Peyer's patch (tissue), 4 donors: ENCODE measurements at regions not wholly inside any gene's neighbourhood (a gene's known extent, or its start where the extent isn't known, plus 50 kb on each side); places are given as distances from the start of the nearest gene placed in this dataset.

Experiments used
- CTCF ChIP-seq, 6 experiments: fragments of 450-650 bp in 4 of 6; fragments of 200-600 bp in 2 of 6; sonication (generic) in 1 of 6; IDR thresholded peaks; one replicate each; pipeline ENCODE4 v1.5.1; 2017 to 2019; ENCODE audit warnings: antibody characterized with exemption in 6 of 6, mild to moderate bottlenecking in 3 of 6, moderate library complexity in 1 of 6
- POLR2A ChIP-seq, 2 donors: fragments of 450-650 bp; IDR thresholded peaks; one replicate each; pipeline ENCODE4 v1.5.1; 2017; ENCODE audit warnings: antibody characterized with exemption in 2 of 2, mild to moderate bottlenecking in 2 of 2, moderate library complexity in 2 of 2

DNA sequence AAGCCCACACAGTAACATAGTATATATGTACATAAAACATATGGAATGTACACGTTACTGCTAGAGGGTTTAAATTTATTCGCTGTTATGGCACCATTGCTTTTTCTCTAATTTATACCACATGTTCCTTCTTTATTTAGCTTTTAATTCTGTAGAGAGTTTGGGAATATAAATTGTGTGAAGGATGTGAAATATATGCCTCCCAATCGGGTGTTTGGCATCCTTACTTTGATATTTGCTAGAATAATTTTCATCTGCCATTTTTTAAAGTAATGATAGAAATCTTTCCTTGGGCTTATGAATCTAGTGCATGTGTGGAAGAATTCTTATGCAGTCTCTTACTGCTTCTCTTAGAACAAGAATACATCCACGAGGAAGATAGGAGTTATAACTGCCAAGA, 509.8 kb upstream of the RAG2 start:
- TF ChIP-seq CTCF (IDR thresholded peaks at IDR 0.05): no peak
- no peak for TF ChIP-seq POLR2A (IDR thresholded peaks at IDR 0.05)
